ENCODE measurements at regions not wholly inside any gene's neighbourhood (a gene's known extent, or its start where the extent isn't known, plus 50 kb on each side); places are given as distances from the start of the nearest gene placed in this dataset.
"Not testable (repeated sequence)": the region's sequence is repeated elsewhere in the genome, so short reads cannot be mapped to it uniquely, and the experiment has no call there.

DNA sequence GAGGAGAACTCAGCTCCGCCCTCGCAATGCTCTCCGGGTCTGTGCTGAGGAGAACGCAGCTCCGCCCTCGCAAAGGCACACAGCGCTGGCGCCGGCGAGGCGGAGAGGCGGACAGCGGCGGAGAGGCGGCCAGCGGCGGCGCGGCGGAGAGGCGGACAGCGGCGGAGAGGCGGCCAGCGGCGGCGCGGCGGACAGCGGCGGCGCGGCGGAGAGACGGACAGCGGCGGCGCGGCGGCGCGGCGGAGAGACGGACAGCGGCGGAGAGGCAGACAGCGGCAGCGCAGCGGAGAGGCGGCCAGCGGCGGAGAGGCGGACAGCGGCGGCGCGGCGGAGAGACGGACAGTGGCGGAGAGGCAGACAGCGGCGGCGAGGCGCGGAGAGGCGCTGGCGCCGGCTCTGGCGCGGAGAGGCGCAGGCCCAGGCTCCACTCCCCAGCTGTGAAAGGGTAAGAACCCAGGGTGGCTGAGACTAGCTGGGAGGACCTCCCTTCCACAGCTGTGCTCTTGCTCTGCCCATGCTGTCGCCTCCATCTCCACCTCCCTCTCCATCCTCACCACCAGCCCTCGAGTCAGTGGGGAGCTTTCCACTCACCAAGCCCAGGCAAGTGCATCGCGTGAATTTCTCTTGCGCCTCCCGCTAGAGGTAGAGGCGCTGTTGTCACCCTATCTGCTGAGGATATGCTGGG lies 2879.9 kb downstream of the RPIA start:
- peak; percentile 5 to 9 for DNase-seq

- DNase-seq: not testable (repeated sequence)
Measured at GRCh38 chr2:91573018-91573417, 2881.5 kb downstream of the RPIA start.

DNA sequence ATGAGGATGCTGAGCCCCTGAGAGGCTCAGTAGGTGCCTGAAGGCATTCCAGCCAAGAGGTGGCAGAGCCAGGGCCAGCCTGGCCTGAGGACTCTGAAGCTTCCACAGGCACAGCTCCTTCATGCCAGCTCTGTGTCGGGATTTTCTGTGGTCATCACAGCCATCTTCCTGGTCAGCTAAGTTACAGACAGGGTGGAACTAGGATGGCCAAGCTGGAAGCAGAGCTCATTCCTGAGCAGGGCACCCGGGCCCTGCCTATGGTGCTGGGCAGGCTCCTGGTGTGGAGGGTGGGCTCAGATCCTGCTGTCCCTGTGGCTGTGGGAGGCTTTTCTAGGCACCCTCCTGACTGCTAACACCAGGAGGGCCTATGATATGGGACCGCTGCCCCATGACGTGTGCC lies 2882.3 kb downstream of the RPIA start:
- DNase-seq: not testable (repeated sequence)

DNA sequence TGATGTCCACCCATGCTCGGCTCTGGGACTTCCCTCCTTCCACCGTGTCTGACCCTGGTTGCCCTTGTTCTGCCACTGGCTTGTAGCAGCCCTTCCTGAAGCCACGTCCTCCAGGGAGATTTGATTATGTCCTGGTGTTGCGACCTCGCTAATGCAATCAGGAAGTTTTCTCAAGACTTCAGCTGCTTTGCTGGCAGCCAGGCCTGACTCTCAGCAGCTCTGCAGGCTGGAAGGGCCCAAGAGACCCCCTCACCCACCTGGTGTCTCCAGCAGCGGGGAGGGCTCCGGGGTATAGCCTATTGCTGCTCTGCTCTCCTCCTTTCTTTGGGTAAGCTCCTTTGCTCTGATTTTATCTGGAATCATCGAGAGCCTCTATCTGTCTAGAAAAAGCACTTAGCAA lies 2882.8 kb downstream of the RPIA start:
- not testable (repeated sequence) for DNase-seq

DNA sequence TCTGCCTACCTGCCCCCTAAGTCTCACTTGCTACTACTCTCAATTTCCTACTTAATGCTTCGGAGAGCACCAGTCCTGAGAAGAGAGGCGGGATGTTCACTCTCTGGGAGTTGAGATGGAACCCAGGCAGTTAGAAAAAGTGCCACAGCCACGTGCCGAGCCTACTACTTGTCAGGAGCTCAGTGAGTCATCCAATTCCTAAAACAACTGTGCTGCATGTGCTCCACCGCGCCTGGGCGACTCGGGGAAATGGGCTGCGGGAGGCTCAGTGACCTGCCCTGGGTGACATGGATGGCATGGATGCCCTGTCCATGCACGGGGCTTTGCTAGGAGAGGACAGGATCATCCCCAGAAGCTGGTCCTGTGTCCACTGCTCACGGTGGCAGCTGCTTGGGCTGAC lies 2884.2 kb downstream of the RPIA start:
- not testable (repeated sequence) for DNase-seq

DNA sequence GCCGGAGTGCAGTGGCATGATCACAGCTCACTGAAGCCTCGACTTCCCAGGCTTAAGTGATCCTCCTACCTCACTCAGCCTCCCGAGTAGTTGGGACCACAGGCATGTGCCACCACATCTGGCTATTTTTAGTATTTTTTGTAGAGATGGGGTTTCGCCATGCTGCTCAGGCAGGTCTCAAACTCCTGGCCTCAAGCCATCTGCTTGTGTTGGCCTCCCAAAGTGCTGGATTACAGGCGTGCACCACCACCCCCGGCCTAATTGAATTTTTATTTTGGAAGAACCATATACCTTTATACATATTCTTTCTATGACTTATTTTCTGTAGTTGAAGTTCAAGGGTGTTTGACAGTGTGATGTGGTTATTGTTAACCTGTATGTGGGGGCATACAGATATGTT lies 2885.9 kb downstream of the RPIA start:
- not testable (repeated sequence) for DNase-seq

DNA sequence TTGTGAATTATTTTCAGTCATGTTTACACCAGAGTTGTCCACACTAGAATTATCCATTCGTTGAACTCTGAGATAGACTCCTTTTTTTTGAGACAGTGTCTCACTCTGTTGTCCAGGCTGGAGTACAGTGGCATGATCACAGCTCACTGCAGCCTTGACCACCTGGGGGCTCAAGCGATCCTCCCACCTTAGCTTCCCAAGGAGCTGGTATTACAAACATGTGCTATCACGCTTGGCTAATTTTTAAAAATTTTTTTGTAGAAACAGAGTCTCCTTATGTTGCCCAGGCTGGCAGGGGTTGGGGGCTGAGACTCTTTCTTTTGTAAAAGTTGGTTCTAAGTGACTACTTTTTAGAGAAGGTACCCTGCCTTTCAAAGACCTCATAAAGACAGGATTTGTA lies 2887.2 kb downstream of the RPIA start:
- not testable (repeated sequence) for DNase-seq

DNA sequence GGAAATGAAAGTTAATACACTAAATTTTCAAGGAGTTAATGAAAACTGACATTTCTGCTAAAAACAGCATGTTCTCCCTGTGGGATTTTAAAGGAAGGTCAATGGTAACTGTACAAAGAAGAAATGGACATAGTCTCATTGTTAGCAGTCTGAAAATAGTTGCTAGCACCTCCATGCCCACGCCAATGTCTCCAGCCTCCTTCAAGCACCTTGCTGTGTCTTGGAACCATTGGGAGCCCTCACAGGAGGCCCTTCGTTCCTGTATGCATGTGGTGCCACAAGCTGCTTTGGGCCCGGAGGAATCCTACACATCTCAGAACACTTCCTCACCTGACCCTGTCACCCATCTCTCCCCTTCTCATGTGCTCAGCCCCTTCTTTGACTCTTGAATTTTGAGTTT lies 2888.1 kb downstream of the RPIA start:
- DNase-seq: not testable (repeated sequence)

DNA sequence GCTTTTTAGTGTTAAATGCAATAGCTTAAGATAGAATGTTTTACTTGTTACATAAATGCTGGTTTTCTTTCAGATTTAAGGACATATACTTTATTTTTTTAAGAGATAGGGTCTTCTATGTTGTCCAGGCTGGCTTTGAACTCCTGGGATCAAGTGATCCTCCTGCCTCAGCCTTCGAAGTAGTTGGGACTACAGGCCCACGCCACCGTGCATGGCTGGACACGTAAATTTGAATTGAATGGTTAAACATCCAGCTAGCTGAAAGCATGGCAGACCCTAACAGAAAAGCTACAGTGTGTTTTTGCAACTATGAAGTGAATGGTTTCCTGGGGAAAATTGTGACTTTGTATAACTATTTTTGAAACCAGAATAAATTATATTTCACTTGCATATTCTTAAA lies 2888.6 kb downstream of the RPIA start:
- DNase-seq: not testable (repeated sequence)

DNA sequence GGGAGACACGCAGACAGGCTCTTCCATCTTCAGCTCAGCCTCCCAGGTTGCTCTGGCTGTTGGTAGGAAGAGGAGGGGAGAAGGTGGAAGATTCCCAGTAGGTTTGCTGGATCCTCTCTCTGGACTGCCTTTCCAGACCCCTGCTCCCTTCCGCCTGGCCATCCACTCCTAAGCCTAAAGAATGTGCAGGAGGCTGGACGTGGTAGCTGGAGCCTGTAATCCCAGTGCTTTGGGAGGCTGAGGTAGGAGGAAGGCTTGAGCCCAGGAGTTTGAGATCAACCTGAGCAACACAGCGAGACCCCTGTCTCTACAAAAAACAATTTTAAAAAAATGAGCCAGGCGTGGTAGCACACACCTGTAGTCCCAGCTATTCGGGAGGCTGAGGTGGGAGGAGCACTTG lies 2895.6 kb downstream of the RPIA start:
- not testable (repeated sequence) for DNase-seq

DNA sequence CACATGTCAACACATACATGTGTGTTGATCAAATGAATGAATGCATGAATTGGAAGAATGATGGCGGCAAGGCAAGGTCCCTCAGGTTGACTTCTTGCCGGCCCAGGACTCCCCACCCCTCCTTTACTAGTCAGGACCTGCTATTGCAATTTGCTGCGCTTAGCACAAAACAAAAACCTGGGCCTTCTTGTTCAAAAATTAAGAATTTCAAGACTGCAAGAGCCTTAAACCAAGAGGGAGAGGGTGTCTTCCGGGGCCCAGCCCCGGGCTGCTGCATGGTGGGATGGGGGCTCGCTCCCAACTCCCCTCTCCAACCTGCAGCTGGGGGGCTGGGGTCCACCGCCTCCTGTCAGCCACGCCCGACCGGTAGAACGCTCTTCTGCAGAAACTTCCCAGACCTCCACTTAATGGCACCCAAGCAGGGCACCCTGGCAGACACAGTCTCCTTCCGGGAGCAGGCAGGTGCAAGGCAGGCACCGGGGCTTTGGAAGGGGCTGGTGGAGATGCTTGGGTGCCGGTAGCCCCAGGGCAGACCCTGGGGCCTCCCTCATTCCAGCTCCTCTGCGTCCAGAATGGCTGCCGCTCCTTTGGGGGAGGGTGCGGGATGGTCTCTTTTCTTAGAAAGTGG lies 2896.5 kb downstream of the RPIA start:
- DNase-seq: not testable (repeated sequence)

DNA sequence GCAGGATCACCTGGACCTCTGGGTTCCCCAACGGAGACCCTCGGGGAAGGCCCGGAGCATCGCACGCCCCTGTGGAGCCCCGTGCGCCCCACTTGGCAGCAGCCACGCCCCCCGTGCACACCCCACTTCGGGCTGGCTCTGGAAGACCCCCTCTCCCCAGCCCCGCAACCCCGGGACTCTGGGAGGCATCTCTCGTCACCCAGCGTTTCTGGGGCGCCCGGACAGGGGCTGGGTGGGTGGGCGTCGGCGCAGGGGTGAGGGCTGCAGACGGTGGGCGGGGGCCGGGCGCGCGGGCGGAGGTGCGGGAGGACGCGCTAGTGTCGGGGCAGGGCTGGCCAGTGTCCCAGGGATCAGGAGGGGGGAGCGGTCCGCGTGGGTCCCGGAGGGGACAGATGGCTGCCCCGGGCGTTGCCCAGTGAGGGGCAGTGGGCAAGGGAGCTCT lies 2897.3 kb downstream of the RPIA start:
- DNase-seq: not testable (repeated sequence)

- not testable (repeated sequence) for DNase-seq
Measured at GRCh38 chr2:91589454-91590328, 2898.2 kb downstream of the RPIA start.

GRCh38 chr2:91590381-91590780 lies 2898.9 kb downstream of the RPIA start:
- DNase-seq: not testable (repeated sequence)

GRCh38 chr2:91591066-91591465 lies 2899.6 kb downstream of the RPIA start:
- not testable (repeated sequence) for DNase-seq

GRCh38 chr2:91597436-91597835 lies 2906.0 kb downstream of the RPIA start:
- DNase-seq: not testable (repeated sequence)

DNA sequence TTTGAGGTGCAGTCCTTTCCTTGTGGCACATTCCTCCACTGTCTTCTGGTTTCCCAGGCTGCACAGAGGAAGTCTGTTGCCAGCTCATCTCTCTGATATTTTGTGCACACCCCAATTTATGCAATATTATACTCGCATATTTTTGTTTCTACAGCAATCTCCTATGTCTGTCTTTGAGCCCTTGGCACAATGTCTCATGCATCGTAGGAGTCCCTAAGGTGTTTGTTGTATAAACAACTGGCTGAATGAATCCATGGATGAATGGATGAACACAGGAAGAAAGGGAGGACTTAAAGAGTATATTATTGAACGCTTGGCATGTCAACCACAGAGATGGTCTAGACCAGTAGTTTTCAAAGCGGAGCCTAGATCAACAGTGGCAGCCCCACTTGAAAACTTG lies 2907.0 kb downstream of the RPIA start:
- DNase-seq: not testable (repeated sequence)

GRCh38 chr2:91599000-91599399 lies 2907.5 kb downstream of the RPIA start:
- DNase-seq: not testable (repeated sequence)

GRCh38 chr2:91602860-91603259 lies 2911.4 kb downstream of the RPIA start:
- not testable (repeated sequence) for DNase-seq

DNA sequence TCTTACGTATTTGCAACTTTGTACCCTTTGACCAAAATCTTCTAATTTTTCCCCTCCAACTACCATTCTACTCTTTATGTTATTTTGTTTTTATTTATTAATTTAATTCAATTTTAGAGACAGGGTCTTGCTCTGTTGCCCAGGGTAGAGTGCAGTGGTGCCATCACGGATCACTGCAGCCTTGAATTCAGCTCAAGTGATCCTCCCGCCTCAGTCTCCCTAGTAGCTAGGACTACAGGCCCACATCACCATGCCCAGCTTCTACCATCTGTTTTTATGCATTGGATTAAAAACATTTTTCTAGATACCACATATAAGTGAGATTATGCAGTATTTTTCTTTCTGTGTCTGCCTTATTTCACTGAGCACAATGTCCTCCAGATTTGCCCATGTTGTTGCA lies 2912.5 kb downstream of the RPIA start:
- not testable (repeated sequence) for DNase-seq

DNA sequence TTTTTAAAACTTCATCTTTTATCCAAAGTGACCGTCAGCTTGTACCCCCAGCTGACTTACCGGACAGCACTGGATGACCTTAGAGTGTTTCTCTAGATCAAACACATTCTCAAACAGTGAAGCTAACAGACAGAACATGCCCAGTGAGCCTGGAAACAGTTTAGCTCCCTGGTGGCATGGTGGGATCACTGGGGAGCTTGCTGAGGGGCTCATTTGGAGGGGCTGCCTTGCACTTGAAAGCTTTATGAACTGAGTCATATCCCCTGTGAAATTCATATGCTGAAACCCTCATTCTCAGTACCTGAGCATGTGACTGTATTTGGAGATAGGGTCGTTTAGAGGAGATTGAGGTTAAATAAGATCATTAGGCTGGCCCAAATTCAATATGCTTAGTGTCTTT lies 2913.2 kb downstream of the RPIA start:
- not testable (repeated sequence) for DNase-seq

- DNase-seq: not testable (repeated sequence)
Measured at GRCh38 chr2:91623739-91624138, 2932.3 kb downstream of the RPIA start.
